GM18508 (cell line): ENCODE measurements at regions not wholly inside any gene's neighbourhood (a gene's known extent, or its start where the extent isn't known, plus 50 kb on each side); places are given as distances from the start of the nearest gene placed in this dataset.

ENCODE experiments used
- ATAC-seq: cut with Tn5 transposase; IDR thresholded peaks from one replicate; pipeline ENCODE4 v1.9.1; 2021; ENCODE audit warnings: moderate number of reproducible peaks; ENCODE audit not compliant: insufficient read depth, unreplicated experiment

- no peak for ATAC-seq
These were observed 71.3 kb upstream of the LDB2 start for GRCh38 chr4:16969696-16970135.

DNA sequence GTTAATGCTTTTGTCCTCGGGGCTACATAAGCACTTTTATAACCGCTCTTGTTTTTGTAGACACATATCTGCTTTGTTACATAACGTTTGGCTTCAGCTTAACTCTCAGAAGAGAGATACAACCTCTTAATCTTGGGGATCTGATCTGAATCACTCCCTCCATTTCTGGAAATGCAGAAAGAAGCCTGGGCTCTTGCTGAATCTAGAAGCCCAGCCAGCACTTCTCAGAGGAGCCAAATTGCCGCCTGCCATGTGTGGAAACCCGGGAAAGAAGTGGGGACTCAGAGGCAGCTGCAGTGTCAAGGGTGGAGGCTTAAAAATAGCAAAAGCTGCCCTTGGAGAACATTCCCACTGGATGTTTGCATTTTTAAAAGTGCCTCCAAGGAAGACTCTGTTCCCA is 69.3 kb upstream of the LDB2 start:
- no peak for ATAC-seq

GRCh38 chr4:16959305-16959704 is 60.9 kb upstream of the LDB2 start:
- no peak for ATAC-seq

GRCh38 chr4:16952896-16953630 is 54.6 kb upstream of the LDB2 start:
- no peak for ATAC-seq

GRCh38 chr4:16952462-16952871 is 54.0 kb upstream of the LDB2 start:
- ATAC-seq, result no peak
